ENCODE measurements at regions not wholly inside any gene's neighbourhood (a gene's known extent, or its start where the extent isn't known, plus 50 kb on each side); places are given as distances from the start of the nearest gene placed in this dataset.

- Histone ChIP-seq H3K9me3 (replicated peaks; ENCODE audit: low read length) (no peaks in the 10 kb centered on the region), H3K9ac (ENCODE audit: low read depth, low read length) (no peak overlapping the region), H3K4me2 (ENCODE audit: low read length) (no peak overlapping the region)
Measured at GRCh38 chr12:111178181-111179081, 190.5 kb downstream of the PHETA1 start.

DNA sequence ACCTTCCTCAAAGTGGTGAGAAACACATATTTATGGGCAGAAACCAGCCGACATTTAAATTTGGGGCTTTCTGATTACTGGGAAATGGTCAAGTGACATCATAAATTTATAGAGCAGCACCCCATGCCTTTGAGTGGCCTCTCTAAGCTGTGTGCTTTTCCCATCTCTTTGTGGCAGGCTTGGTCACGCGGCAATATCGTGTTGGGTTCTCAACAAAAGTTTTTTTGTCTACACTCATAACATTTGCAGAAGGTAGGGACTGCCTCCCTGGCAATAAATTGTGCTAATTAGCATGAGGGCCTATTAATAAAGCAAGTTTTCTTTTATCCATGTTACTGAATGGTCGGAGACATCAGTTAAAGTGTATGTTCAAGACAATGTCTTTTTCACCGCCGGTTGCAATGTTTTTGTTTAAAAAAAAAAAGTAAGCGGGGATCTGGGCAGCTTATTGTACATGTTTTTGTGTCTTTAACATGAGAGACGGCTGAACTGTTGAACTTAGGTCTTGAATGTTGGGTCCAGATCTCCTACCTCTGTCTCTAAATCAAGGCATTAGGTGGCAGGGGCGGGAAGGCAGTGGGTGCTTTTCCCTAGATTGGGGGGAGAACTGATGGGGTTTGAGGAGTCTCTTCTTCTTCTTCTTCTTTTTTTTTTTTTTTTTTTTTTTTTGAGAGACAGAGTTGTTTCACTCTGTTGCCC, 193.3 kb downstream of the PHETA1 start:
- no peak overlapping the region for H3K4me3 ChIP-seq (ENCODE audit: low read length)
- H3K4me2 ChIP-seq (ENCODE audit: low read length) = no peak overlapping the region
- no peaks in the 10 kb centered on the region for H3K9me3 ChIP-seq (replicated peaks; ENCODE audit: low read length)
- peaks cover 28% of the 10 kb centered on the region for H3K27me3 ChIP-seq (ENCODE audit: control insufficient read depth, insufficient read depth, low read length)
- H3K4me1 ChIP-seq (ENCODE audit: control insufficient read depth, insufficient read depth, low read length) = no peaks in the 10 kb centered on the region
- no peaks in the 10 kb centered on the region for H3K36me3 ChIP-seq (ENCODE audit: insufficient read depth, low read length)
- H3K9ac ChIP-seq (ENCODE audit: low read depth, low read length) = no peak overlapping the region

More at GRCh38 chr12:111178181-111179081, 190.5 kb downstream of the PHETA1 start:
- Histone ChIP-seq H3K36me3 (ENCODE audit: insufficient read depth, low read length) (no peaks in the 10 kb centered on the region), H3K27me3 (ENCODE audit: control insufficient read depth, insufficient read depth, low read length) (peaks cover 45% of the 10 kb centered on the region), H3K4me3 (ENCODE audit: low read length) (no peak overlapping the region), H3K4me1 (ENCODE audit: control insufficient read depth, insufficient read depth, low read length) (no peaks in the 10 kb centered on the region)

DNA sequence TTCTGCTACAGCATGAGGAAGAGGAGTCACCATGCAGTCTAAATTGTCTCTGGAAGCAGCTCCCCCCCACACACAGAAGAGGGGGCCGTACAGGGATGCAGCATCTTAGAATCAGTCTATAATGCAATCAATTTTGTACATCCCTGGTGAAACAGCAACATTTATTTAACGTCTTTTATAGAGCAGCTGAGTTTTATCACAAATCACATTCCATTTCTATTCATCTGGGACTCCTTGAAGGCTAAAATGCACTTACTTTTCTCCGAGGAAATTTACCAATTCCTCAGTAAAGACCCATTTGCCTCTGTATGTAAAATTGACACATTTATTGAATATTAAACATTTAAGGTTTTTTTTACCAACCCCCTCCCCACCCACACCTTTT, 193.9 kb downstream of the PHETA1 start:
- no peak overlapping the region for H3K4me3 ChIP-seq (ENCODE audit: low read length)
- no peaks in the 10 kb centered on the region for H3K36me3 ChIP-seq (ENCODE audit: insufficient read depth, low read length)
- no peak overlapping the region for H3K4me2 ChIP-seq (ENCODE audit: low read length)
- H3K9ac ChIP-seq (ENCODE audit: low read depth, low read length) = no peak overlapping the region
- no peaks in the 10 kb centered on the region for H3K4me1 ChIP-seq (ENCODE audit: control insufficient read depth, insufficient read depth, low read length)
- H3K9me3 ChIP-seq (replicated peaks; ENCODE audit: low read length) = no peaks in the 10 kb centered on the region
- H3K27me3 ChIP-seq (ENCODE audit: control insufficient read depth, insufficient read depth, low read length) = peaks cover 22% of the 10 kb centered on the region

GRCh38 chr12:111174251-111174960, 194.5 kb downstream of the PHETA1 start:
- Histone ChIP-seq H3K9me3 (replicated peaks; ENCODE audit: low read length) (no peaks in the 10 kb centered on the region), H3K36me3 (ENCODE audit: insufficient read depth, low read length) (no peaks in the 10 kb centered on the region), H3K27me3 (ENCODE audit: control insufficient read depth, insufficient read depth, low read length) (peaks cover 23% of the 10 kb centered on the region), H3K4me2 (ENCODE audit: low read length) (no peak overlapping the region), H3K9ac (ENCODE audit: low read depth, low read length) (no peak overlapping the region), H3K4me3 (ENCODE audit: low read length) (no peak overlapping the region), H3K4me1 (ENCODE audit: control insufficient read depth, insufficient read depth, low read length) (no peaks in the 10 kb centered on the region)

DNA sequence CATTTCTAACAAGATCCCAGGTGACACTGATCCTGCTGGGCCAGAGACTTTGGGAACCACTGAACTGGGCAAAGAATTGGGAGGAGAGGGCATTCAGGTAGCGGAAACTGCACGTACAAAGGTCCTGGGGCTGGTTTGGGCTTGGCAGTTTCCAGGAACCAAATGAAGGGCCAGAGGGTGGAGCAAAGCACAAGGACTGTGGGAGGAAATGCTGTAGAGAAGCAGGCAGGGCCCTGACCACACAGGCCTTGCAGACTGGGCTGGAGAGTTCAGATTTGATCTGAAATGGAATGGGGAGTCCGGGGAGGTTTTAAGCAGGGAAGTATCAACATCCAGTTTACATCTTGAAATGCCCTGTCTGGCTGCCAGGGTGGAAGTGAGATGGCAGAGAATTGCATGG, 195.1 kb downstream of the PHETA1 start:
- Histone ChIP-seq H3K4me3 (ENCODE audit: low read length) (no peak overlapping the region), H3K36me3 (ENCODE audit: insufficient read depth, low read length) (no peaks in the 10 kb centered on the region), H3K27me3 (ENCODE audit: control insufficient read depth, insufficient read depth, low read length) (peaks cover 29% of the 10 kb centered on the region), H3K4me1 (ENCODE audit: control insufficient read depth, insufficient read depth, low read length) (no peaks in the 10 kb centered on the region), H3K9ac (ENCODE audit: low read depth, low read length) (no peak overlapping the region), H3K4me2 (ENCODE audit: low read length) (no peak overlapping the region), H3K9me3 (replicated peaks; ENCODE audit: low read length) (no peaks in the 10 kb centered on the region)

DNA sequence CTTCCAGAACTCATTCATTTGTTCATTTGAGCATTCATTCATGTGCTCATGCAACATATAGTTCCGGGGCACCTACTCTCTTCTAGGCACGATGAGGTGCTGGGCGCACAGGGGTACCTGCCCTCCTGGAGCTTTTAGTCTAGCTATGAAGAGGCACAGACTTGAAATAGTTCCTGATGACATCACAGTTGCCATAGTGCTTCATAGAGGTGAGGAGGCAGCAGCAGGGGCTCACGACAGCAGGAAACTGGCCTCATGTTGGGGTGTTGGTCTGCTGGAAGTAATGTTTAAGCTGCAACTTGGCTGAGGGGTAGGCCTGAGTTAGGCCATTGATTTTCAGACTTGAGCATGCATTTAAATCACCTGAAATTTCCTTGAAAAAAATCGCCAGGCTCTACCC, 195.5 kb downstream of the PHETA1 start:
- Histone ChIP-seq H3K4me1 (ENCODE audit: control insufficient read depth, insufficient read depth, low read length) (no peaks in the 10 kb centered on the region), H3K4me3 (ENCODE audit: low read length) (no peak overlapping the region), H3K4me2 (ENCODE audit: low read length) (no peak overlapping the region), H3K9ac (ENCODE audit: low read depth, low read length) (no peak overlapping the region), H3K27me3 (ENCODE audit: control insufficient read depth, insufficient read depth, low read length) (peaks cover 32% of the 10 kb centered on the region), H3K36me3 (ENCODE audit: insufficient read depth, low read length) (no peaks in the 10 kb centered on the region), H3K9me3 (replicated peaks; ENCODE audit: low read length) (no peaks in the 10 kb centered on the region)

- no peak overlapping the region for H3K4me2 ChIP-seq (ENCODE audit: low read length)
- H3K4me1 ChIP-seq (ENCODE audit: control insufficient read depth, insufficient read depth, low read length) = no peaks in the 10 kb centered on the region
- H3K9me3 ChIP-seq (replicated peaks; ENCODE audit: low read length) = no peaks in the 10 kb centered on the region
- H3K36me3 ChIP-seq (ENCODE audit: insufficient read depth, low read length) = no peaks in the 10 kb centered on the region
- no peak overlapping the region for H3K9ac ChIP-seq (ENCODE audit: low read depth, low read length)
- peaks cover 32% of the 10 kb centered on the region for H3K27me3 ChIP-seq (ENCODE audit: control insufficient read depth, insufficient read depth, low read length)
- H3K4me3 ChIP-seq (ENCODE audit: low read length) = no peak overlapping the region
Measured at GRCh38 chr12:111172786-111173185, 196.1 kb downstream of the PHETA1 start.

- Histone ChIP-seq H3K4me3 (ENCODE audit: low read length) (no peak overlapping the region), H3K4me2 (ENCODE audit: low read length) (no peak overlapping the region), H3K36me3 (ENCODE audit: insufficient read depth, low read length) (no peaks in the 10 kb centered on the region), H3K27me3 (ENCODE audit: control insufficient read depth, insufficient read depth, low read length) (peaks cover 39% of the 10 kb centered on the region), H3K9ac (ENCODE audit: low read depth, low read length) (no peak overlapping the region), H3K9me3 (replicated peaks; ENCODE audit: low read length) (no peaks in the 10 kb centered on the region), H3K4me1 (ENCODE audit: control insufficient read depth, insufficient read depth, low read length) (no peaks in the 10 kb centered on the region)
Measured at GRCh38 chr12:111171832-111172231, 197.1 kb downstream of the PHETA1 start.

DNA sequence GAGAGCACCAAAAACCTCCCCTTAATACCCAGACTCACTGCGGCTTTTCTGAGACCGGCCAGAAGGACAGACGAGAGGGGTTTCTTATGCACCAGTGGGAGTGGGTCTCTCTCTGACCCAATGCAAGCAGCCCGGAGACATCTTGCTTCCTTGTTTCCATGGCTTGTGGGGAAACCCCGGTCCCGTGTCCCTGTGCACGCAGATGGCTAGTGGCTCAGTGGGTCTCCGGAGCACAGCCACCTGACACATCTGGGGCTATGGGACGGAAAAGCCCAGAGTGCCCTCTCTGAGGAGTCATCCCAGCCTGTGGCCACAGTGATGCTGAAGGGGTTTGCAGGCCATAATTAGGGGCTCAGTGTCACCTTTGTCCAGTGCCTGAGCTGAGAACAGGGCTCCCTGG, 197.6 kb downstream of the PHETA1 start:
- Histone ChIP-seq H3K4me1 (ENCODE audit: control insufficient read depth, insufficient read depth, low read length) (no peaks in the 10 kb centered on the region), H3K4me2 (ENCODE audit: low read length) (no peak overlapping the region), H3K36me3 (ENCODE audit: insufficient read depth, low read length) (no peaks in the 10 kb centered on the region), H3K9me3 (replicated peaks; ENCODE audit: low read length) (no peaks in the 10 kb centered on the region), H3K27me3 (ENCODE audit: control insufficient read depth, insufficient read depth, low read length) (peaks cover 43% of the 10 kb centered on the region), H3K9ac (ENCODE audit: low read depth, low read length) (no peak overlapping the region), H3K4me3 (ENCODE audit: low read length) (no peak overlapping the region)

DNA sequence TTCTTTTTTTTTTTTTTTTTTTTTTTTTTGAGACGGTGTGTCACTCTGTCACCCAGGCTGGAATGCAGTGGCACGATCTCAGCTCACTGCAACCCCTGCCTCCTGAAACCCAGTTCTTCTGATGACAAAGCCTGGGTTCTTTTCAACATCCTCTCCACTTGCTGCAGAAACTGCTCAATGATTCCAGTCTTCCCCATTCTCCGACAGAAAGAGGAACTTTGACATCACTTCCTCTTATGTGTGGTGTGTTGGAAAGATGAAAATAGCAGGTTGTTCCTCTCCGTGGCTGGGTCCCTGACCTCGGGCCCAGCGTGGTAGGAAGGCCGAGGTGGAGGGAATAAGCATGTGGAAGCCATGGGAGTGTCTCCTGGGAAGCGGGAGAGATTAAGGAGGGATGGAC, 198.4 kb downstream of the PHETA1 start:
- Histone ChIP-seq H3K9me3 (replicated peaks; ENCODE audit: low read length) (no peaks in the 10 kb centered on the region), H3K36me3 (ENCODE audit: insufficient read depth, low read length) (no peaks in the 10 kb centered on the region), H3K4me3 (ENCODE audit: low read length) (no peak overlapping the region), H3K27me3 (ENCODE audit: control insufficient read depth, insufficient read depth, low read length) (peaks cover 45% of the 10 kb centered on the region), H3K4me2 (ENCODE audit: low read length) (no peak overlapping the region), H3K4me1 (ENCODE audit: control insufficient read depth, insufficient read depth, low read length) (no peaks in the 10 kb centered on the region), H3K9ac (ENCODE audit: low read depth, low read length) (no peak overlapping the region)

GRCh38 chr12:111169456-111169855, 199.4 kb downstream of the PHETA1 start:
- Histone ChIP-seq H3K36me3 (ENCODE audit: insufficient read depth, low read length) (no peaks in the 10 kb centered on the region), H3K4me1 (ENCODE audit: control insufficient read depth, insufficient read depth, low read length) (no peaks in the 10 kb centered on the region), H3K27me3 (ENCODE audit: control insufficient read depth, insufficient read depth, low read length) (peaks cover 38% of the 10 kb centered on the region), H3K4me2 (ENCODE audit: low read length) (no peak overlapping the region), H3K9ac (ENCODE audit: low read depth, low read length) (no peak overlapping the region), H3K4me3 (ENCODE audit: low read length) (no peak overlapping the region), H3K9me3 (replicated peaks; ENCODE audit: low read length) (no peaks in the 10 kb centered on the region)
